HG03196 (cell line): ENCODE measurements at regions not wholly inside any gene's neighbourhood (a gene's known extent, or its start where the extent isn't known, plus 50 kb on each side); places are given as distances from the start of the nearest gene placed in this dataset.
"Not testable (repeated sequence)": the region's sequence is repeated elsewhere in the genome, so short reads cannot be mapped to it uniquely, and the experiment has no call there.

Source experiments
- ATAC-seq: cut with Tn5 transposase; IDR thresholded peaks from one replicate; pipeline ENCODE4 v1.9.1; 2021; ENCODE audit not compliant: unreplicated experiment

DNA sequence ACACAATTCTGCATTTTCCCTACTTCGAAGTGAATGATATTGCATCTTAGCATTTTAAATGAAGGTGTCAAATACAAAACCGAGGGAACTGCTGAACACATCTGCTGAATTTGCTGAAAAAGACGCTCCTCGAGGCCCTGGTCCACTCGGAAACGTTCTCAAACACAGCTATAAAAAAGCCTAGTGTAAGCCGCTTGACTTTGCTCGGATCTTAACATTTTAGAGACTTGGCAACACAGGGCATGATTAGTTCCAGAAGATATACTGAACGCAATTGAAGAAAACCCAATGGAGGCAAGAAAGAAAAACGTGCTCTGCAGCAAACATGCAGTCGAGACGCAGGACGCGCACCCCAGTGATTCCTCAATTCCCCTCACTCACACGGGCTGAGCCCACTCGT lies 506.4 kb upstream of the AMELY start:
- no peak for ATAC-seq

DNA sequence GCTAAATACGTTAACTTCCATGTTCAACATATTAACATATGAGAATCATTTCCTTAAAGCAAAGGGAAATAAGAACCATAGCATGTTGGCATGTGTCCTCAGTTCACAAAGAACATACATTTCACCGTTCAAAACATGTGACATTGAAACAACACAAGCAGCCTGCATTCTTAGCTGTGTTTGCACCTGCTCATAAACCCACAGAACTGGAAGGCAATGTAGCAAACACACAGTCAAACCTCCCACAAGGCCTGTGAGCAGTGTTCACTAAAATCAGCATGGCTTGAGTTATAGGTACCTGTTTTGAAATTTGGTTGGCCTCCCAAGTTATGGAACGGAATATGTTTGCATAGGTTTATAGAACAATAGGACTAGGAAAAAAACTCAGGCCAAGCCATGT lies 504.9 kb upstream of the AMELY start:
- ATAC-seq = no peak

DNA sequence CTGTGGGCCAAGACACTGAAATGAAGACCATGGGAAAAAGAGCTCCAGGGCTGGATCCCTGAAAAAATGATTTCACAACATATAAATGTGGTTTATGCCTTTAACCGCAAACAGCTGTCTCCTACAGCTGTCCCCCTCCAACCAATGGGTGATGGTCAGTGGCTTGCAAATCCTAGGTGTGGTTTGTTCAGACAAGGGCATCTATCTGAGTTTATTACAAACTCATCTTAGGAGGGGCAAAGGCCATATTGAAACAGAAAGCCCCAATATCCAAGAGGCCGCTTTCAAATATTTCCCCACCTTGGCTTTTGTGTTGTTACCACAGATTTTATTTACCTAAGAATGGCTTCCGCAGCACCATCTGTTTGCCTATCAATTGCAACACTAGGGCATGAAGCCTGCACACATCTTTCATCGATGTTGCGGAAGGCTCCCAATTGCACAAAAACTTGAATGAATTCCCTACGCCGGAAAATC lies 503.6 kb upstream of the AMELY start:
- ATAC-seq = no peak

DNA sequence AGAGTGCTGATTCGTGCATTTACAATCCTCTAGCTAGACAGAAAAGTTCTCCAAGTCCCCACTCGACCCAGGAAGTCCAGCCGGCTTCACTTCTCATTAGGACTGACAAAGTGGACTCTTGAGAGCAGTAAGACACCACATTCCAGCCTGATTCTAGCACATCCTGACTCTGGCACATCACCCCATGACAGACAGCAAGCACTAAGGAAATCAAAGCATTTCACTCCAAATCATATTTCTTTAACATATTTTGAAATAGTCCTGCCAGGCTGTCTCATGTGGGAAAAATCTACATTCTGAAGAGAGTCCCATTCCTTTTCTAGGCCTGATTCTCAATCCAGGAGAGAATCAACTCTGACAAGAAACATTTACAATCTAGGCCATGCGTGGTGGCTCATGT lies 478.5 kb upstream of the AMELY start:
- ATAC-seq = no peak

DNA sequence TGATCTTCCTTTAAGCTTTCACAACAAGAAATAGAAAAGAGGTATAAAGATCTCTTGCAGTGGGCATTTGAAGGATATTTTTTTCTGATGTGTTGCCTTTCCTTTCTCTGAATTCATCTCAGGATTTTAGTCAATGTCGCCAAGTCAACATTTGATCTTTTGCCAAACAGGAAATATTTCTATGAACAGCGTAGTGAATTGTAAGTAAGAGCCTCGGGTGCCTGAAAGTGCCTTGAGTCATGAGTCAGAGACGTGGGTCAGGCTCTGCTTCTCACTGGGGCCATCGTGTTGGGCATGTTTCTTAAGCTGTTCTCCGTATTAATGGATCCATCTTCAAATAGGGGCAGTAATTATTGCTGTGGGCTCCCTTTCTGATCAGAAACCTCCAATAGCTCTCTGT lies 471.4 kb upstream of the AMELY start:
- ATAC-seq = no peak

DNA sequence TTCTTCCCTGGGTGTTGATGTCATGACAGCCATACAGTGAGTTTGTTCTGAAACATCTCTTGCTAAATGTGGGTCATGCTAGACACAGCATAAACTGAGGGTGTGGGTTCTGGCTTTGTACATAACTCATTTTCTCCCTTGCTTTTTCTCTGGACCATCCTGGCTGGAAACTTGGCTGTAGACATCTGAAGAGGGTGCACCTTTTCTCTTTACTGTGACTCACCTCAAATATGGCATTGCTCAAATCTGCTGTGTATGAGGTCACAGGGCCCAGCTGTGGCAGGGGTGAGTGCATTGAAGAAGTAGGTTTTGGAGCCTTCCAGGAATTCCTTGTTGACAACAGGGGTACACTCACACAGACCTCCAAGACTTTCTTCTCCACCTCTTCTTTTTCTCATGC lies 465.5 kb upstream of the AMELY start:
- ATAC-seq = no peak

DNA sequence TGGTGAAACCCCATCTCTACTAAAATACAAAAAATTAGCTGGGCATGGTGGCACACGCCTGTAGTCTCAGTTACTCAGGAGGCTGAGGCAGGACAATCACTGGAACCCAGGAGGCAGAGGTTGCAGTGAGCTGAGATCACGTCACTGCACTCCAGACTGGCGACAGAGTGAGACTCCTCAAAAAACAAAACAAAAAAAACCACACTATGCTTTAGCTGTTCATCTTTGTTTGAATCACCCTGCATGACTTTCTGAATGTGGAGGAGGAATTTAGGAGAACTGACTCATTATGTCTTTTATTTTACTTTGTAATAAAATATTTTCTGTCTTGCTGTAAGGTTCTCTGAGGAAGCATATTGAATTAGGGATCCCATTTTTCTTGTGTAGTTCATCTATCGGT lies 462.9 kb upstream of the AMELY start:
- not testable (repeated sequence) for ATAC-seq

DNA sequence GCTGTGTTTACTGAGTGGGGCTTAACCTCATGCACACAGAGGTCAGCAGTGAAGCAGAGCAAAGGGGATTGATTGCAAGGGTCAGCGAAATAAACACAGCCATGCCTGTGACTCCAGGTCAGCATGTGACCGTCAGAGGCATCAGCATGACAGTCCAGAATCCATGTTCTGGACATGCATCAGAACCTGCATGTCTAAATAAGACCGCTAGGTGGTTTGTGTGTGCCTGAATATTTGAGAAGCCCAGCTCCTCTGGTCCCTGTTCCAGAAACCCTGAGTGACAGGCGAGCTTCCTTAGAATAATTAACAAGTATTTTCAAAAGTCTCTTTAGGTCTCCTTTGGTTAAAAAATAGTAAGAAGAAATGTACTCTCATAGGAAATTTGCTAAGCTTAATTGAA lies 460.4 kb upstream of the AMELY start:
- not testable (repeated sequence) for ATAC-seq

DNA sequence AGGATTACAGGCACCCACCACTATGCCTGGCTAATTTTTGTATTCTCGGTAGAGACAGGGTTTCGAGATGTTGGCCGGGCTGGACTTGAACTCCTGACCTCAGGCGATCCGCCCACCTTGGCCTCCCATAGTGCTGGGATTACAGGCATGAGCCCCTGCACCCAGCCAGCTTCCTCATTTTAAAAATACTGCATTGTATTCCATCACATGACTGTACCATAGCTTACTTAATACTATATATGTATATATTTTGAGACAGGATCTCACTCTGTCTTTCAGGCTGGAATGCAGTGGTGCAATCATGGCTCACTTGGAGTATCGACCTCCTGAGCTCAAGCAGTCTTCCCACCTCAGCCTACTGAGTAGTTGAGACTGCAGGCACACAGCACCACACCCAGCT lies 459.5 kb upstream of the AMELY start:
- ATAC-seq = not testable (repeated sequence)

DNA sequence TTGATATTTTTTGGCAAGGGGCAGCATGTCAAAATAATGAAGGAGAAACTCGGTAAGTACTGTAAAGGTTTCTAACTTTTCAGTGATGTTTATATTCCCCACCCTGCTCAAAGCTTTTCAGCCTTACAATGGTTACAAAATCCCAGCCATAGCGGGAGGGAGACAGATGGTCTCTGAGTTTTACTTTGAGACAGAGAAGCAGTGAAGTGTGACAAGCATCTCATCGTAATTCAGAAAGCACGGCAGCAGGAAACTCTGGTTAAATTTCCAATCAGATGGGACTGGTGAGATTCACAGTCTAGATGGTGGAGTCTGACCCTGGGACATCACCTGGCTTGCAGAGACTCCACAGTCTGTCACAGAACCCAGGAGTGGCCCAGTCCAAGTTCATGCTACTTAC lies 448.0 kb upstream of the AMELY start:
- ATAC-seq = no peak

DNA sequence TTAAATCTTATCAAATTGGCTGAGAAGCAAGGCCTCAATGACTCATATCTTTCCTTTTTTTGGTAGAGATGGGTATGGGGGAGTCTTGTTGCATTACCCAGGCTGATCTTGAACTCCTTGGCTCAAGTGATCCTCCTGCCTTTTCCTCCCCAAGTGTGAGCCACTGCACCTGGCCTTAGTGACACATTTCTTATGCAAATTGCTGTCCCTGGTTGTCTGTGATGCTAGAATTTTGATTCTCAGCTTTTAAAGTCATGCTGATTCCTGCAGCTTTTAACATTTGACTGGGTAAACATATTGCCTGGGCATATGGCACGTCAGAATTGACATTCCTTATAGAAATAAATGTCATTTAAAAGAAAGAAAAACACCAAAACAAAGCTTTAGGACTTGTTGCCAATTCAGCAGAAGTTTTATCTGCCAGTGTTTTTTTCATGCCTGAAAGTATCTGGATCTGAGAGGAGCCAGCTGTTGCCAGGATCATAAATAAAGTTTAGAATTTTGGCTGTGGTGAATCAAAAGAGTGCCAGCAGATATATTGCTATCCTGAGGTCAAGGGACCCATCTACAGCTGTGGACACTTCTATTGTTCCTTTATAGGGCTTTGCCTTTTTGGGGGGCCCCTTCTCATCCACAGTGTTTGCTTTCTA lies 446.7 kb upstream of the AMELY start:
- no peak for ATAC-seq

DNA sequence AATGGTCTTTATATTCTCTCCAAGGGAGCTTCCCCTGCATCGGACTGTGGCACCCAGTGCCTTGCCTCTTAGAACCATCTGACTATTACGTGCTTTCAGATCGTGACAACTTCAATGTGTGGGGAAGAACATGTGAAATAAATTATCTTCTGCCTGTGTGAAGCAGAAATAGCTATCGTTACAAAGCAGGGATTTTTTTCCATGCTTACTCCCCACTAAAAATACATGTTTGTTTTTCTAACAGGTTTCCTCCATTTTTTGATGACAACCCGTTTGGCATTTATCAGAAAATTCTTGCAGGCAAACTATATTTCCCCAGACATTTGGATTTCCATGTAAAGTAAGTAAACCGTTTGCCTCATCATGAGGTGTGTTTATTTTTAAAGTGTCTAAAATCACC lies 444.3 kb upstream of the AMELY start:
- ATAC-seq = not testable (repeated sequence)

DNA sequence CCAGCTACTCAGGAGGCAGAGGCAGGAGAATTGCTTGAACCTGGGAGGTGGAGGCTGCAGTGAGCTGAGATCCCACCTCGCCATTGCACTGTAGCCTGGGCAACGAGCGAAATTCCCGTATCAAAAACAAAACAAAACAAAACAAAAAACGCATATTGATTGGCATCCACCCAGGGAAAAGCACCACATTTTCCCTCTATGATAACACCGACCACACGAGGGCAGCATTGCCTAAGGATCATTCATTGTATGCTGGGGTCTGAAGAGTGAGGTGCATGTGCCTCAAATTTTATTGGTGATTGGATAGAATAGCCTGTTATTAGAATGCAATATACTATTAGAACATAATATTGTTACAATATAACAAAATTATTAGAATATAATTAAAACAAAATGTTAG lies 433.1 kb upstream of the AMELY start:
- no peak for ATAC-seq

DNA sequence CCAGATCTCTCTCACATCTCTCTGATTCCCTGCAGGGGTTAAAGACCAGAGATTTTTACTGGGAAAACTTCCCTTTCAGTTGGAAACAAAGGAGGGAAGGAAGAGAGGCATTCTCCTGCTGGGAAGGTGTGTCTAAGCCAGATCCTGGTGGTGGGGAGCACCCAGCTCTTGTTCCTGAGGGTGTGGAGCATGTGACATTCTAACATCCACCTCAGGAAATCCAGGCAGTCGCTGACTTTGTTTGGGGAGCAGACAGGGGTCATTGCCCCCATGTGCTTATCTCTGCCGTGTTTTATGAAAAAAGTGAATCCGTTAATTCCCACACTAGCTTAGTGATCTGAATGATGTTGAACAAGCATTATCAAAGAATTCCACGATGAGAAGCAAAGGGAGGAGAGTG lies 431.7 kb upstream of the AMELY start:
- no peak for ATAC-seq

DNA sequence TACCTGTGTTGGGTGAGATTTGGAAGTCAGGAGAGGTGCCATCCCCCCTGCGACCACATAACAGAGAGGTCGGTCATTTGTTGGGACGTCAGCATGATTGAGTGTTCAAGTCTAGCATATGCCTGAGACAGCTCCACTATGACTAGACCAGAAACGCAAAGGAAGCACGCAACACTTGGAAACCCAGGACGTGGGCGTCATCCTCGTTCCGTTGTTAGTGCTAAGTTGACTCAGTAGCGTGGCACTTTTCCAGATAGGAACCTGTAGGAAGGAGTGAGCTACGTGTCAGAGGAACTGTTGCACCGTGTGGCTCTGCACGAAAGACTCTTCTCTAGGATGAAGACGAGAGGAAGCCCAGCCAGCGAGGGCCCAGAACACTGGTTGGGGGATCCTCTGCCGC lies 431.2 kb upstream of the AMELY start:
- ATAC-seq = not testable (repeated sequence)

DNA sequence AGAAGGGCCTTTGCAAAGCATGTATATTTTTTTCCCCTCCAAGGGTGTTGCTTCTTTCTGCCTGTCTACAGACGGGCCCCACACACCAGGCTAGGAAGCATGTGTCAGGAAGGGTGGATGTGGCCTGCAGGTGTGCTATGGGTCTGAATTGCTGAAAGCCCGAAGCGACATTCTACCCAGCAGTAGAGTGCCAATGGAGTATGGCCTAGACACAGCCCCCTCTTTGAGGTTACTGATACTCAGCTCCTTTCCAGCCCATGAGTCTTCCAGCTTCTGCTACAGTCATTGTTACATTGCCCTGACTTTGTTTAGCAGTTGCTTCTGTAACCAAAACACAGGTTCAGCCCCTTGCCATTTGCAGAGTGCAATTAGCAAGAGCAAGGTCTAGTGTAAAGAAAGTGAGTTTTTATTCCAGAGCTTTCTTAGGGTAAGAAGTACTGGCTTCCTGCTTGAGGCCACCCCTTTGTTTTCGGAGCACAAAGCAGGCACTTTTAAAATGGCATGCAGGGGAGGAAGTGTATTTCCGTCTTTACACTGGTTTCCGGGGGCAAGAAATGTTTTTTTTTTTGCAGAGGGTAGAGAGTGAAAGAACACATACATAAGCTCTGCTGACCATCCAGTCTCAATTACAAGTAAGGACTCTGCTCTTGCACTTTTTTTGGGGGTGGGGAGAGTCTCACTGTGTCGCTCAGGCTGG lies 428.0 kb upstream of the AMELY start:
- ATAC-seq = no peak

DNA sequence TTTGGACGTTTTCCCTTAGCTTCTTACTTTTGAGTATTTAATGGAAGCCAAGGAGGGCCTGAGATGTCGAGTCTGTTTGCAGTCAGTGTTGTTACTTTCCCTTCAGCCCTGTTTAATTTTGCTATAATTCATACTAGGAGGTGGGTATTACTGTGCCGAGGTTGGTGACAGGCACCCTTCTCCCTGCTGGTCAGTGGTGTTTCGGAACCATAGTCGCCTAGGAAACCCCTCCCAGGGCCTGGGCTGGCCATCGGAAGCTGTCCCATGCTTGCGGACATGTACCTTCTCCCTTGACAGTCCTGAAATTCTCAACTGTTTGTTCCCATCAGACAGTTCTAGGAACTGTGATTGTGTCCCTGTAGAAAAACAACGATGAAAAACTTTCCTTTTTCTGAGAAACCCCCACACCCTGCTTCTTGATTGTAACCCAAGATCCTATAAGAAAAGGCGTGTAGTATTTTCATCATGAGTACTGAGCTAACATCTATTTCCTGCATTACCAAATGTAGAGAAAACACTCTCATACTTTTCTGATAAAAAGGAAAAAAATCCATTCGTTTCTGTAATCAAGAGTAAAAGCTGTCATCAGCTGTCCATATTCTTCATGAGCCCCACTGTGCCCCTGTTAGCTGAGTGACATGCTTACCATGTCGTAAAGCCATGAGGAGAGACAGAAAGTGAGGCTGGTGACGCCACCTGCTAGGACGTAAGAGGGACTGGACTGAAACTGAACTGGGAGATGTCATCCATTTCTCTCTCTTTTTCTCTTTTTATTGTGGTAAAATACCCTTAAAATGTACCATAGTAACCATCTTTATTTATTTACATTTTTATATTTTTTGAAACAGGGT lies 424.7 kb upstream of the AMELY start:
- no peak for ATAC-seq

DNA sequence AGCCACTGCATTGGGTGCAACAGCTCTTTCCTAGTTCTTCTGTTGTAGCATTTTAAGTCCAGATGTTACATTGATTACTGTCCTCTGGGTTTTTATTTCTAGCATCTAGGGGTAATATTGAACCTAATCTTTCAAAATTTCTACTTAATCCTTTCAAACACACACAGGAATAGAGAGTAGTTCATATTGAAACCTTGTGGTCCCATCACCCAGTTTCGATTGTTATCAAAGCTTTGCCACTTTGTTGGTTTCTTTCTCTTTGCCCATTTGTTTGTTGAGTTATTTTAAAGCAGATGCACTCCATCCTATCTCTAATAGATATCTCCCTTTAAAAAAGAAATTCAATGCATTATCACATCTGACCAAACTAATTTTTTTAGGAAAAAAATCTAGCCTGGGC lies 422.9 kb upstream of the AMELY start:
- ATAC-seq = no peak

DNA sequence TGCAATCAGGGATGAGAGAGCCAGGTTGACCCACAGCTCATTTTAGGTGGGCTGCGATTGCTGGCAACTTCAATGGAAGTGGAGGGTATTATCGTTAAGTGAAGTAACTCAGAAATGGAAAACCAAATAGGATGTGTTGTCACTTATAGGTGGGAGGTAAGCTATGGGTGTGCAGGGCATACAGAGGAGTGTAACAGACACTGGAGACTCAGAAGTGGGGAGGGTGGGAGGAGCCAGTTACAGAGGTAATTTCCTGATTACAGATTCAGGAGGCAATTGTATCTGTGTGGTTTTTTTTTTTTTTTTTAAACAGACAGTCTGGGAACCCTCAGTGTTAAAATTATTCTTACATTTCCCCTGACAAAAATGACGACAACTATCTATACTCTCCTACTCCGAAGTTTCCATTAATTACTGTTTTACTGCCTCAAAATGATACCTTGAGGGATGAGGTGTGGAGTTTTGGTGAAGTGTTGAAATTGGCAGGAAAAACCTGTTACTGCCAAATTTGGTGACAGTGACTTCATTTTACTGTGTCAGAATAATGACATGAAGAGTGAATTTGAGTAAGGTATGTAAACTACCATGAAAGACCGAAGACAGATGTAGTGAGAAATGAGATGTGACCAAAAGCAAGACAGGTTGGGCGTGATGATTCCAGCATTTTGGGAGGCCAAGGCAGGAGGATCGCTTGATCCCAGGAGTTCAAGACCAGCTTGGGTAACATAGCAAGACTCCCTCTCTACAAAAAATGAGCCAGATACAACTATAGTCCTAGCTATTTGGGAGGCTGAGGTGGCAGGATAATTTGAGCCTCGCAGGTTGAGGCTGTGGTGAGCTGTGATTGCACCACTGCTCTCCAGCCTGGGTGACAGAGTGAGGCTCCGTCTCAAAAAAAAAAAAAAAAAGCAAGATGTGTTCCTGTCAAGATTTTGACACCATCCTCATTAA lies 415.0 kb upstream of the AMELY start:
- ATAC-seq = no peak

DNA sequence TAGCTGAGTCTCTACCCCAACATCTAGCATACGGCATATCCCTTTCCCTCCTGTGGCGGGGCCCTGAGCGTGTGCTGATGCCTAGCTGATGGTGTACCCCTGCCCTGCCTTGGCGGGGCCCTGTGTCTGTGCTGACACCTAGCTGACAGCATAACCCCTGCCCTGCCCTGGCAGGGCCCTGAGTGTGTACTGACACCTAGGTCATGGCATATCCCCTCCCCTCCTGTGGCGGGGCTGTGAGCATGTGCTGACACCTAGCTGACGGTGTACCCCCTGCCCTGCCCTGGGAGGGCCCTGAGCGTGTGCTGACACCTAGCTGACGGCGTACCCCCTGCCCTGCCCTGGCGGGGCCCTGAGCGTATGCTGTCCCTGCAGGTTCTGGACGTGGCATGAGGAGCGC lies 414.0 kb upstream of the AMELY start:
- ATAC-seq = no peak

DNA sequence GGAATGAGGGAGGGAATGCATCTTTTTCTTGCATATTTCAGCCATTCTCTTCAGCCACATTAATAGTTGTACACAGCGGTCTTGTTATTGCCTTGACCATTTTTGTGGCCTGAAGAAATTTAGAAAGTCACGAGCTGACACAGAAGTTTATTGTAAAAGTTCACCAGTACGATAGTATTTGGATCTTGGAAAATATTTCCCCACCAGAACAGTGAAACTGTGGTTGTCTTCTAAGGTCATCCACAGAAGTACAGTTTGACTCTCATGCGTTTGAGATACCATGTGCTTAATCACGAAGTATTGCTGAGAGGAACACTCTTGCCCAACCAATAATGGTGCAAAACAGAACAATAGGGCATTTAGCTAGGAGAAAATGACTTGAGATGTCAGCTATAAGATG lies 409.2 kb upstream of the AMELY start:
- no peak for ATAC-seq
